ENCODE measurements at regions not wholly inside any gene's neighbourhood (a gene's known extent, or its start where the extent isn't known, plus 50 kb on each side); places are given as distances from the start of the nearest gene placed in this dataset.

DNA sequence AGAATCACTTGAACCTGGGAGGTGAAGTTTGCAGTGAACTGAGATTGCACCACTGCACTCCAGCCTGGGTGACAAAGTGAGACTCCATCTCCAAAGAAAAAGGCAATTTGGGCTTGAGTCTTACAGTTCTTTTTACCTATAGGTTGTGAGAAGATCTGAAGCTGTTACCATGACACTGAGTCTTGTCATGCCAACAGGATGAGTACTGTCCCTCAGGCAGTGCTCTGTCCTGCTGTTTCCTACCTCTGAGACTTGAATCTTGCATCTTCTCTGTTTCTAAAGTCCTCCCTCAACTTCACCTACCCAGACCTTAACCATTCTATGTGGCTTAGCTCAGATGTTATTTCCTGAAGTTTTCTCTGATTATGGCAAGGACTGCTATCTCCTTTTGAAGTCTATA is 400.8 kb upstream of the PRICKLE1 start:
- ChIA-PET POLR2A (no interaction called here), CTCF (no interaction called here)
- Mint-ChIP-seq H3K4me3 (no peak overlapping the region), H3K9me3 (no peaks in the 10 kb centered on the region), H3K27ac (no peak overlapping the region), H3K4me1 (peaks cover 22% of the 10 kb centered on the region), H3K36me3 (no peaks in the 10 kb centered on the region), H3K27me3 (ENCODE audit: low read depth) (no peaks in the 10 kb centered on the region)
- no peak for ATAC-seq
- TF ChIP-seq, protein P1, sequence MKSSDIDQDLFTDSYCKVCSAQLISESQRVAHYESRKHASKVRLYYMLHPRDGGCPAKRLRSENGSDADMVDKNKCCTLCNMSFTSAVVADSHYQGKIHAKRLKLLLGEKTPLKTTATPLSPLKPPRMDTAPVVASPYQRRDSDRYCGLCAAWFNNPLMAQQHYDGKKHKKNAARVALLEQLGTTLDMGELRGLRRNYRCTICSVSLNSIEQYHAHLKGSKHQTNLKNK (CRISPR knock-in tag; IDR thresholded peaks at IDR 0.05) = no peak
- no peak for TF ChIP-seq ZBTB21 (CRISPR knock-in tag; IDR thresholded peaks at IDR 0.05; ENCODE audit: borderline replicate concordance)
- TF ChIP-seq, protein P2, sequence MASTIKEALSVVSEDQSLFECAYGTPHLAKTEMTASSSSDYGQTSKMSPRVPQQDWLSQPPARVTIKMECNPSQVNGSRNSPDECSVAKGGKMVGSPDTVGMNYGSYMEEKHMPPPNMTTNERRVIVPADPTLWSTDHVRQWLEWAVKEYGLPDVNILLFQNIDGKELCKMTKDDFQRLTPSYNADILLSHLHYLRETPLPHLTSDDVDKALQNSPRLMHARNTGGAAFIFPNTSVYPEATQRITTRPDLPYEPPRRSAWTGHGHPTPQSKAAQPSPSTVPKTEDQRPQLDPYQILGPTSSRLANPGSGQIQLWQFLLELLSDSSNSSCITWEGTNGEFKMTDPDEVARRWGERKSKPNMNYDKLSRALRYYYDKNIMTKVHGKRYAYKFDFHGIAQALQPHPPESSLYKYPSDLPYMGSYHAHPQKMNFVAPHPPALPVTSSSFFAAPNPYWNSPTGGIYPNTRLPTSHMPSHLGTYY (CRISPR knock-in tag; IDR thresholded peaks at IDR 0.05) = no peak
- TF ChIP-seq SOX15 (CRISPR knock-in tag; IDR thresholded peaks at IDR 0.05) = no peak
- TF ChIP-seq, protein P3, sequence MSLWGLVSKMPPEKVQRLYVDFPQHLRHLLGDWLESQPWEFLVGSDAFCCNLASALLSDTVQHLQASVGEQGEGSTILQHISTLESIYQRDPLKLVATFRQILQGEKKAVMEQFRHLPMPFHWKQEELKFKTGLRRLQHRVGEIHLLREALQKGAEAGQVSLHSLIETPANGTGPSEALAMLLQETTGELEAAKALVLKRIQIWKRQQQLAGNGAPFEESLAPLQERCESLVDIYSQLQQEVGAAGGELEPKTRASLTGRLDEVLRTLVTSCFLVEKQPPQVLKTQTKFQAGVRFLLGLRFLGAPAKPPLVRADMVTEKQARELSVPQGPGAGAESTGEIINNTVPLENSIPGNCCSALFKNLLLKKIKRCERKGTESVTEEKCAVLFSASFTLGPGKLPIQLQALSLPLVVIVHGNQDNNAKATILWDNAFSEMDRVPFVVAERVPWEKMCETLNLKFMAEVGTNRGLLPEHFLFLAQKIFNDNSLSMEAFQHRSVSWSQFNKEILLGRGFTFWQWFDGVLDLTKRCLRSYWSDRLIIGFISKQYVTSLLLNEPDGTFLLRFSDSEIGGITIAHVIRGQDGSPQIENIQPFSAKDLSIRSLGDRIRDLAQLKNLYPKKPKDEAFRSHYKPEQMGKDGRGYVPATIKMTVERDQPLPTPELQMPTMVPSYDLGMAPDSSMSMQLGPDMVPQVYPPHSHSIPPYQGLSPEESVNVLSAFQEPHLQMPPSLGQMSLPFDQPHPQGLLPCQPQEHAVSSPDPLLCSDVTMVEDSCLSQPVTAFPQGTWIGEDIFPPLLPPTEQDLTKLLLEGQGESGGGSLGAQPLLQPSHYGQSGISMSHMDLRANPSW (CRISPR knock-in tag; conservative IDR thresholded peaks at IDR 0.05; ENCODE audit: low read depth) = no peak
- TF ChIP-seq, protein P4, sequence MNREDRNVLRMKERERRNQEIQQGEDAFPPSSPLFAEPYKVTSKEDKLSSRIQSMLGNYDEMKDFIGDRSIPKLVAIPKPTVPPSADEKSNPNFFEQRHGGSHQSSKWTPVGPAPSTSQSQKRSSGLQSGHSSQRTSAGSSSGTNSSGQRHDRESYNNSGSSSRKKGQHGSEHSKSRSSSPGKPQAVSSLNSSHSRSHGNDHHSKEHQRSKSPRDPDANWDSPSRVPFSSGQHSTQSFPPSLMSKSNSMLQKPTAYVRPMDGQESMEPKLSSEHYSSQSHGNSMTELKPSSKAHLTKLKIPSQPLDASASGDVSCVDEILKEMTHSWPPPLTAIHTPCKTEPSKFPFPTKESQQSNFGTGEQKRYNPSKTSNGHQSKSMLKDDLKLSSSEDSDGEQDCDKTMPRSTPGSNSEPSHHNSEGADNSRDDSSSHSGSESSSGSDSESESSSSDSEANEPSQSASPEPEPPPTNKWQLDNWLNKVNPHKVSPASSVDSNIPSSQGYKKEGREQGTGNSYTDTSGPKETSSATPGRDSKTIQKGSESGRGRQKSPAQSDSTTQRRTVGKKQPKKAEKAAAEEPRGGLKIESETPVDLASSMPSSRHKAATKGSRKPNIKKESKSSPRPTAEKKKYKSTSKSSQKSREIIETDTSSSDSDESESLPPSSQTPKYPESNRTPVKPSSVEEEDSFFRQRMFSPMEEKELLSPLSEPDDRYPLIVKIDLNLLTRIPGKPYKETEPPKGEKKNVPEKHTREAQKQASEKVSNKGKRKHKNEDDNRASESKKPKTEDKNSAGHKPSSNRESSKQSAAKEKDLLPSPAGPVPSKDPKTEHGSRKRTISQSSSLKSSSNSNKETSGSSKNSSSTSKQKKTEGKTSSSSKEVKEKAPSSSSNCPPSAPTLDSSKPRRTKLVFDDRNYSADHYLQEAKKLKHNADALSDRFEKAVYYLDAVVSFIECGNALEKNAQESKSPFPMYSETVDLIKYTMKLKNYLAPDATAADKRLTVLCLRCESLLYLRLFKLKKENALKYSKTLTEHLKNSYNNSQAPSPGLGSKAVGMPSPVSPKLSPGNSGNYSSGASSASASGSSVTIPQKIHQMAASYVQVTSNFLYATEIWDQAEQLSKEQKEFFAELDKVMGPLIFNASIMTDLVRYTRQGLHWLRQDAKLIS (CRISPR knock-in tag; IDR thresholded peaks at IDR 0.05; ENCODE audit: borderline replicate concordance) = no peak
- TF ChIP-seq, protein P5, sequence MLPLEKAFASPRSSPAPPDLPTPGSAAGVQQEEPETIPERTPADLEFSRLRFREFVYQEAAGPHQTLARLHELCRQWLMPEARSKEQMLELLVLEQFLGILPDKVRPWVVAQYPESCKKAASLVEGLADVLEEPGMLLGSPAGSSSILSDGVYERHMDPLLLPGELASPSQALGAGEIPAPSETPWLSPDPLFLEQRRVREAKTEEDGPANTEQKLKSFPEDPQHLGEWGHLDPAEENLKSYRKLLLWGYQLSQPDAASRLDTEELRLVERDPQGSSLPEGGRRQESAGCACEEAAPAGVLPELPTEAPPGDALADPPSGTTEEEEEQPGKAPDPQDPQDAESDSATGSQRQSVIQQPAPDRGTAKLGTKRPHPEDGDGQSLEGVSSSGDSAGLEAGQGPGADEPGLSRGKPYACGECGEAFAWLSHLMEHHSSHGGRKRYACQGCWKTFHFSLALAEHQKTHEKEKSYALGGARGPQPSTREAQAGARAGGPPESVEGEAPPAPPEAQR (CRISPR knock-in tag; IDR thresholded peaks at IDR 0.05) = no peak
- TF ChIP-seq KAT7 (CRISPR knock-in tag; IDR thresholded peaks at IDR 0.05; ENCODE audit: borderline replicate concordance) = no peak
- TF ChIP-seq, protein P6, sequence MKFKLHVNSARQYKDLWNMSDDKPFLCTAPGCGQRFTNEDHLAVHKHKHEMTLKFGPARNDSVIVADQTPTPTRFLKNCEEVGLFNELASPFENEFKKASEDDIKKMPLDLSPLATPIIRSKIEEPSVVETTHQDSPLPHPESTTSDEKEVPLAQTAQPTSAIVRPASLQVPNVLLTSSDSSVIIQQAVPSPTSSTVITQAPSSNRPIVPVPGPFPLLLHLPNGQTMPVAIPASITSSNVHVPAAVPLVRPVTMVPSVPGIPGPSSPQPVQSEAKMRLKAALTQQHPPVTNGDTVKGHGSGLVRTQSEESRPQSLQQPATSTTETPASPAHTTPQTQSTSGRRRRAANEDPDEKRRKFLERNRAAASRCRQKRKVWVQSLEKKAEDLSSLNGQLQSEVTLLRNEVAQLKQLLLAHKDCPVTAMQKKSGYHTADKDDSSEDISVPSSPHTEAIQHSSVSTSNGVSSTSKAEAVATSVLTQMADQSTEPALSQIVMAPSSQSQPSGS (CRISPR knock-in tag; IDR thresholded peaks at IDR 0.05; ENCODE audit: borderline replicate concordance, low read depth) = no peak
- no peak for TF ChIP-seq ZNF396 (CRISPR knock-in tag; IDR thresholded peaks at IDR 0.05; ENCODE audit: borderline replicate concordance)
- TF ChIP-seq GTF2I (CRISPR knock-in tag; conservative IDR thresholded peaks at IDR 0.05) = no peak
- DNase-seq (ENCODE audit: low spot score) = no peak

DNA sequence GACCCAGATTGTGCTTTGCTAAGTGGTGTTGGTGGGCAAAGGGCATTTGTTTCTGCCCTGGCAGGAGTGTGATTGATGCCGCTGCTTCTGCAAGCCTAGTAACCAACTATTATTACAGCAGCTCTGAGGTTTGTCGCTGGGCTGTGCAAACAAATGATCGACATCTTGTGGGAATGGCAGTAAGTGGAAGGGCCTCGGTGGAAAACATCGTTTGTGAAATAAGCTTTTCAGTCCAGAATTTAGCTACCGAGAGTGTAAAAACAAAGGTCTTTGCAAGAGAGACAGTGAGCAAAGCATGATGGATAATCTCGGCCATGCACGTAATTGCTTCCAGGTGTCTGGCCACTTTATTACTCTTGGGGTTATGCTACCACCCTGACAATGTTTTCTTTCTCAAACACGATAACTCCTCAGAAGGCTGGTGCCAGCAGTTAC is 397.7 kb upstream of the PRICKLE1 start:
- ATAC-seq (no peak), DNase-seq (ENCODE audit: low spot score) (no peak)
- POLR2A ChIA-PET = no interaction called here
- Mint-ChIP-seq H3K27me3 (ENCODE audit: low read depth) (peaks cover 9% of the 10 kb centered on the region), H3K4me3 (no peak overlapping the region), H3K27ac (no peak overlapping the region; the same call in 1 of the 2 replicates), H3K36me3 (no peaks in the 10 kb centered on the region), H3K4me1 (peaks cover 28% of the 10 kb centered on the region), H3K9me3 (no peaks in the 10 kb centered on the region)
- CTCF ChIA-PET = no interaction called here
- no peak for TF ChIP-seq SOX15 (CRISPR knock-in tag; IDR thresholded peaks at IDR 0.05)
- no peak for TF ChIP-seq ZNF396 (CRISPR knock-in tag; IDR thresholded peaks at IDR 0.05; ENCODE audit: borderline replicate concordance)
- TF ChIP-seq, protein P7, sequence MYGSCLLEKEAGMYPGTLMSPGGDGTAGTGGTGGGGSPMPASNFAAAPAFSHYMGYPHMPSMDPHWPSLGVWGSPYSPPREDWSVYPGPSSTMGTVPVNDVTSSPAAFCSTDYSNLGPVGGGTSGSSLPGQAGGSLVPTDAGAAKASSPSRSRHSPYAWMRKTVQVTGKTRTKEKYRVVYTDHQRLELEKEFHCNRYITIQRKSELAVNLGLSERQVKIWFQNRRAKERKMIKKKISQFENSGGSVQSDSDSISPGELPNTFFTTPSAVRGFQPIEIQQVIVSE (CRISPR knock-in tag; IDR thresholded peaks at IDR 0.05; ENCODE audit: borderline replicate concordance) = no peak
- no peak for TF ChIP-seq PRRX2 (CRISPR knock-in tag; IDR thresholded peaks at IDR 0.05)
- TF ChIP-seq, protein P4 (CRISPR knock-in tag; IDR thresholded peaks at IDR 0.05; ENCODE audit: borderline replicate concordance) = no peak

Data from WTC11 (cell line).